Endothelial cell of umbilical vein (primary cell): ENCODE measurements at regions not wholly inside any gene's neighbourhood (a gene's known extent, or its start where the extent isn't known, plus 50 kb on each side); places are given as distances from the start of the nearest gene placed in this dataset.

Experiments used
- BruUV-seq: library from RNA; stranded (reverse); fragments of 400-500 nt; replicated peaks from 2 replicates; lab custom pipeline; 2021; lab: Mats Ljungman, UMichigan
- CTCF ChIA-PET: fragments of 300-600, 350-600 bp; sonication (Branson Sonifier 250); formaldehyde crosslinking; loops from one replicate; lab custom pipeline; 2021; ENCODE audit warnings: antibody characterized with exemption, inconsistent platforms; lab: Charles Lee
- POLR2A ChIA-PET: fragments of 300-600, 350-600 bp; sonication (Branson Sonifier 250); formaldehyde crosslinking; loops from one replicate; lab custom pipeline; 2021; ENCODE audit warnings: antibody characterized with exemption, inconsistent platforms; lab: Charles Lee
- DNase-seq: peaks from one replicate; pipeline ENCODE4 v3.0.0-alpha.2; 2011; ENCODE audit warnings: low read depth, low spot score
- FAIRE-seq: peaks from 2 replicates; lab custom pipeline; 2011; peaks lifted over from hg19 to GRCh38; lab: Jason Lieb, UNC
- H2AFZ ChIP-seq: 2 replicates; pipeline ENCODE4 v1.6.0; 2012; ENCODE audit warnings: low read depth, low read length, control low read depth, inconsistent platforms
- H3K27ac ChIP-seq: 2 replicates; pipeline ENCODE4 v1.5.1; 2011; ENCODE audit warnings: low read depth, mild to moderate bottlenecking, control low read depth, low read length, moderate library complexity; ENCODE audit not compliant: insufficient read depth
- H3K27me3 ChIP-seq, 2 experiments: 2 replicates each; pipeline versions ENCODE4 v1.6.0 to v1.6.1; 2011; ENCODE audit warnings: low read length in 2 of 2, mixed read lengths in 1 of 2; ENCODE audit not compliant: control insufficient read depth in 2 of 2, insufficient read depth in 2 of 2
- H3K36me3 ChIP-seq, 2 experiments: 2 replicates in 1 of 2; 3 replicates in 1 of 2; pipeline ENCODE4 v1.5.1; 2011; ENCODE audit warnings: low read length in 2 of 2, mild to moderate bottlenecking in 1 of 2, moderate library complexity in 1 of 2; ENCODE audit not compliant: control insufficient read depth in 2 of 2, insufficient read depth in 2 of 2; ENCODE audit errors: extremely low read depth in 1 of 2
- H3K4me1 ChIP-seq: 3 replicates; pipeline ENCODE4 v1.5.1; 2011; ENCODE audit warnings: mild to moderate bottlenecking, low read length; ENCODE audit not compliant: control insufficient read depth, insufficient read depth; ENCODE audit errors: extremely low read depth
- H3K4me2 ChIP-seq: 2 replicates; pipeline ENCODE4 v1.6.1; 2011; ENCODE audit warnings: low read length, control low read depth, mixed read lengths; ENCODE audit not compliant: insufficient read depth
- H3K4me3 ChIP-seq, 3 experiments: fragments of 200-600 bp in 1 of 3; sonication (generic), shearing (Covaris generic) in 1 of 3; replicated peaks in 1 of 3; 2 replicates each; pipeline ENCODE4 v1.5.1; 2011 to 2016; ENCODE audit warnings: control low read depth in 3 of 3, low read length in 3 of 3, mild to moderate bottlenecking in 2 of 3, inconsistent platforms in 1 of 3, low read depth in 1 of 3, moderate library complexity in 1 of 3; ENCODE audit not compliant: insufficient read depth in 1 of 3
- H3K79me2 ChIP-seq: 2 replicates; pipeline ENCODE4 v1.6.0; 2012; ENCODE audit warnings: low read length, inconsistent platforms; ENCODE audit not compliant: control insufficient read depth, insufficient read depth
- H3K9ac ChIP-seq: replicated peaks from 2 replicates; pipeline ENCODE3; 2011; ENCODE audit warnings: low read length, control low read depth; ENCODE audit not compliant: insufficient read depth; ENCODE audit errors: extremely low read depth
- H3K9me1 ChIP-seq: replicated peaks from 3 replicates; pipeline ENCODE4 v1.6.0; 2011; ENCODE audit warnings: mild to moderate bottlenecking, low read length; ENCODE audit not compliant: control insufficient read depth, insufficient read depth; ENCODE audit errors: extremely low read depth
- H3K9me3 ChIP-seq: replicated peaks from 2 replicates; pipeline ENCODE4 v1.5.1; 2012; ENCODE audit warnings: low read length, inconsistent platforms; ENCODE audit not compliant: control insufficient read depth, insufficient read depth
- H4K20me1 ChIP-seq: replicated peaks from 2 replicates; pipeline ENCODE3; 2011; ENCODE audit warnings: mild to moderate bottlenecking, low read length; ENCODE audit not compliant: control insufficient read depth, insufficient read depth; ENCODE audit errors: extremely low read depth
- EZH2 ChIP-seq: IDR thresholded peaks from 2 replicates; pipeline ENCODE4 v1.6.1; 2012; ENCODE audit warnings: borderline replicate concordance, low read depth, mild to moderate bottlenecking, moderate library complexity, low read length, inconsistent platforms; ENCODE audit not compliant: severe bottlenecking
- FOS ChIP-seq: IDR thresholded peaks from 2 replicates; pipeline ENCODE4 v1.6.1; 2011; ENCODE audit warnings: mild to moderate bottlenecking, low read length, moderate library complexity, borderline replicate concordance; ENCODE audit not compliant: insufficient read depth
- GATA2 ChIP-seq: IDR thresholded peaks from 2 replicates; pipeline ENCODE4 v1.7.0; 2011; ENCODE audit warnings: low read depth, mild to moderate bottlenecking, moderate library complexity, mixed read lengths, low read length; ENCODE audit not compliant: insufficient read length, insufficient read depth
- JUN ChIP-seq: IDR thresholded peaks from 2 replicates; pipeline ENCODE4 v1.6.1; 2011; ENCODE audit warnings: borderline replicate concordance, low read depth; ENCODE audit not compliant: insufficient read length, insufficient read depth
- MYC ChIP-seq: IDR thresholded peaks from one replicate; pipeline ENCODE4 v1.6.1; 2011; ENCODE audit warnings: mild to moderate bottlenecking, low read depth, low read length
- POLR2A ChIP-seq: IDR thresholded peaks from 2 replicates; pipeline ENCODE4 v1.6.1; 2012; ENCODE audit warnings: low read depth, mild to moderate bottlenecking, control low read depth, low read length
- POLR2AphosphoS5 ChIP-seq: IDR thresholded peaks from 2 replicates; pipeline ENCODE4 v1.6.1; 2012; ENCODE audit warnings: low read depth, mild to moderate bottlenecking, control low read depth, low read length, moderate library complexity; ENCODE audit not compliant: insufficient read depth
- dilution Hi-C: fragments of 300-500 bp; cut with MboI; formaldehyde crosslinking; loops from one replicate; pipeline ENCODE4 v1.15.0; 2019; ENCODE audit warnings: low sequenced_read_pairs; ENCODE audit not compliant: extremely low pct_ligation_motif_present
- intact Hi-C: fragments of 100-400 bp; cut with micrococcal nuclease; formaldehyde crosslinking; loops from one replicate; pipeline ENCODE4 v1.10.0; 2022
- TF ChIP-seq, protein P1 (sequence below), 2 donors: IDR thresholded peaks; 1 replicate in 1 of 2; 2 replicates in 1 of 2; pipeline ENCODE4 v1.5.1; 2011; ENCODE audit warnings: low read length in 2 of 2, mild to moderate bottlenecking in 2 of 2, moderate library complexity in 2 of 2, control low read depth in 1 of 2, inconsistent platforms in 1 of 2, low read depth in 1 of 2; ENCODE audit not compliant: insufficient read depth in 1 of 2; ENCODE audit errors: extremely low read depth in 1 of 2
- TF ChIP-seq, protein P2 (sequence below): IDR thresholded peaks from 2 replicates; pipeline ENCODE4 v1.6.1; 2011; ENCODE audit not compliant: insufficient read depth, insufficient read length

DNA sequence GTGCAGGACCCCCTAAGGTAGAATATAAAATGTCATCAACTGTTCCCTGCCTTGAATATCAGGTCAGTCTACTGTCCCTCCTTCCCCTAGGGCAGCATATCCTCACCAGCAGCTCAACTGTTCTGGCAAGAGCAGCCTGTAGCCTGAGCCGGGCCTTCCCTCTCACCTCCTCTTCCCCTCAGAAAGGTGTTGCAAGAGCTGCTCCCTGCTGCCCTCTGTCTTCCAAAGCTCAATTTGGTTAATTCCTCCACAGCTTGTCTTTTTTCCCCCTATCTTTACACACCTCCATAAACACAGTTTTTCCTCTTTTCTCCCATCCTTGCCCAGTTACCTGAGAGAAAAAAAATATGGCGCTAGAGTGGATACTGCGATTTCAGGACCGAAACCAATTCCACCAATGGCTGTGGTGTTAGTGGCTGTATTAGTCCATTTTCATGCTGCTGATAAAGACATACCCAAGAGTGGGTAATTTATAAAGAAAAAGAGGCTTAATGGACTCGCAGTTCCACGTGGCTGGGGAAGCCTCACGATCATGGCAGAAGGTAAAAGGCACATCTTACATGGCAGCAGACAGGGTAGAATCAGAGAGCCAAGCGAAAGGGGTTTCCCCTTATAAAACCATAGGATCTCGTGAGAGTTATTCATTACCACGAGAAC is 184.7 kb downstream of the MREG start:
- Histone ChIP-seq H3K4me2 (no peak overlapping the region), H3K27me3 (no peaks in the 10 kb centered on the region), H3K79me2 (peaks cover 60% of the 10 kb centered on the region), H3K9me3 (no peaks in the 10 kb centered on the region), H3K27ac (no peak overlapping the region), H3K4me3 (no peak overlapping the region), H3K36me3 (peaks cover 2% of the 10 kb centered on the region in 2 experiments), H4K20me1 (no peaks in the 10 kb centered on the region), H3K9me1 (no peaks in the 10 kb centered on the region), H3K9ac (no peak overlapping the region), H2AFZ (no peak overlapping the region), H3K4me1 (peaks cover 47% of the 10 kb centered on the region)
- no TSS peak for BruUV-seq
- dilution Hi-C loops (no loop called here), intact Hi-C loops (loop anchor here (1.0 kb wide), 2 partner anchors 374 to 392 kb away; partner anchors contain the start of gene FN1)
- FAIRE-seq = no peak
- POLR2A ChIA-PET = interaction anchor here (0.5 to 0.7 kb wide), 2 partner anchors 19 to 68 kb away, joined by 3 to 4 read pairs; no protein-coding TSS in a partner anchor
- CTCF ChIA-PET = interaction anchor here (0.6 to 2.0 kb wide), 42 partner anchors 9 to 403 kb away, joined by 3 to 15 read pairs (median 4); no protein-coding TSS in a partner anchor
- peak; percentile 52 for DNase-seq
- TF ChIP-seq, protein P1, sequence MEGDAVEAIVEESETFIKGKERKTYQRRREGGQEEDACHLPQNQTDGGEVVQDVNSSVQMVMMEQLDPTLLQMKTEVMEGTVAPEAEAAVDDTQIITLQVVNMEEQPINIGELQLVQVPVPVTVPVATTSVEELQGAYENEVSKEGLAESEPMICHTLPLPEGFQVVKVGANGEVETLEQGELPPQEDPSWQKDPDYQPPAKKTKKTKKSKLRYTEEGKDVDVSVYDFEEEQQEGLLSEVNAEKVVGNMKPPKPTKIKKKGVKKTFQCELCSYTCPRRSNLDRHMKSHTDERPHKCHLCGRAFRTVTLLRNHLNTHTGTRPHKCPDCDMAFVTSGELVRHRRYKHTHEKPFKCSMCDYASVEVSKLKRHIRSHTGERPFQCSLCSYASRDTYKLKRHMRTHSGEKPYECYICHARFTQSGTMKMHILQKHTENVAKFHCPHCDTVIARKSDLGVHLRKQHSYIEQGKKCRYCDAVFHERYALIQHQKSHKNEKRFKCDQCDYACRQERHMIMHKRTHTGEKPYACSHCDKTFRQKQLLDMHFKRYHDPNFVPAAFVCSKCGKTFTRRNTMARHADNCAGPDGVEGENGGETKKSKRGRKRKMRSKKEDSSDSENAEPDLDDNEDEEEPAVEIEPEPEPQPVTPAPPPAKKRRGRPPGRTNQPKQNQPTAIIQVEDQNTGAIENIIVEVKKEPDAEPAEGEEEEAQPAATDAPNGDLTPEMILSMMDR (IDR thresholded peaks at IDR 0.05; ENCODE audit: extremely low read depth in 1 of 2, insufficient read depth in 1 of 2, low read depth in 1 of 2, low read length in 2 of 2) = peak; percentile 49 to 62
- TF ChIP-seq FOS = no peak

DNA sequence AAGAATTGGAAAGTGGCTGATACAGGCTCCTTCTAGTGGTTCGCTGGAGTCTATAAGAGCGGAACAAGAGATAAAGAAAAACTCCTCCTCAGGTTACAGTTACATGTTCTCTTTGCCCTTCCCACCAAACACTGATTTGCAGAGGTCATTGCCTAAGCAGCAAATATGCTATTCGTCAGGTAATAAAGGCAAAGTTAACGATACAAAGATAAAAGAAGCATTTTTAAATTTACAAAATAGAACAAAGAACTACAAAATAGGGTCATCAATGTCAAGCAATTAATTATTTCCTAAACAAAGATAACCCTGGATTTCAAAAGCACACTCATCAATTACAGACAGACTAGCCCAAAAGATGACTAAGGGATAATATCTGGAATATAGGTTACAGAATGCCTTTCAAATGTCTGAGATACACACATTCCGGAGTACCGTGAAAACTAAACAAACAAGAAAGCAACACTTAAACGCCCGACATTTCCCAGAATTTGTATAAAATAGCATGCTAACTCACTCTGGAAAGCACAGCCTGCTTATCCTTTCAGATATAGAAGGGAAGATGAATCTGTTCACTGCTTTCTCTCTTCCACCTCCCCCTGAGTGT is 186.4 kb downstream of the MREG start:
- peak overlapping the region; percentile 8 for H3K27ac ChIP-seq

More for the DNA sequence above, 186.4 kb downstream of the MREG start:
- H3K36me3 ChIP-seq = peaks cover 0 to 2% of the 10 kb centered on the region in 2 experiments
- H3K79me2 ChIP-seq = peaks cover 62% of the 10 kb centered on the region
- POLR2A ChIA-PET = no interaction called here
- H4K20me1 ChIP-seq = no peaks in the 10 kb centered on the region
- H3K9ac ChIP-seq = no peak overlapping the region
- no peaks in the 10 kb centered on the region for H3K9me3 ChIP-seq
- BruUV-seq = no TSS peak
- TF ChIP-seq POLR2AphosphoS5 = no peak
- TF ChIP-seq POLR2A = no peak
- TF ChIP-seq, protein P1 (IDR thresholded peaks at IDR 0.05; ENCODE audit: extremely low read depth in 1 of 2, insufficient read depth in 1 of 2, low read depth in 1 of 2, low read length in 2 of 2) = no peak
- TF ChIP-seq MYC = no peak
- no peak for TF ChIP-seq FOS
- TF ChIP-seq GATA2 = no peak
- TF ChIP-seq, protein P2, sequence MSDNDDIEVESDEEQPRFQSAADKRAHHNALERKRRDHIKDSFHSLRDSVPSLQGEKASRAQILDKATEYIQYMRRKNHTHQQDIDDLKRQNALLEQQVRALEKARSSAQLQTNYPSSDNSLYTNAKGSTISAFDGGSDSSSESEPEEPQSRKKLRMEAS = no peak
- no peak for TF ChIP-seq JUN
- TF ChIP-seq EZH2 = no peak
- H3K9me1 ChIP-seq = no peaks in the 10 kb centered on the region
- H3K27me3 ChIP-seq = no peaks in the 10 kb centered on the region
- dilution Hi-C loops = no loop called here
- H3K4me2 ChIP-seq = peak overlapping the region; percentile 20
- no peak overlapping the region for H3K4me3 ChIP-seq
- FAIRE-seq = no peak
- CTCF ChIA-PET = interaction anchor here (0.7 to 2.0 kb wide), 3 partner anchors 9 to 287 kb away, joined by 3 to 10 read pairs (median 3); no protein-coding TSS in a partner anchor
- intact Hi-C loops = no loop called here
- no peak for DNase-seq
- no peak overlapping the region for H2AFZ ChIP-seq
- peaks cover 31% of the 10 kb centered on the region for H3K4me1 ChIP-seq
